Thyroid gland (tissue), 4 donors: ENCODE measurements at regions not wholly inside any gene's neighbourhood (a gene's known extent, or its start where the extent isn't known, plus 50 kb on each side); places are given as distances from the start of the nearest gene placed in this dataset.

ENCODE experiments used
- DNase-seq, 2 donors: peaks; one replicate each; pipeline ENCODE4 v3.0.0-alpha.2; 2019
- H3K27ac ChIP-seq, 3 donors: fragments of 200-600 bp; sonication (generic); 1 replicate in 2 of 3; 2 replicates in 1 of 3; pipeline ENCODE4 v1.5.1; 2016 to 2019; ENCODE audit warnings: mild to moderate bottlenecking in 1 of 3, moderate library complexity in 1 of 3
- H3K27me3 ChIP-seq: fragments of 200-600 bp; sonication (generic); one replicate; pipeline ENCODE4 v1.5.1; 2019
- H3K36me3 ChIP-seq, 2 donors: fragments of 200-600 bp; sonication (generic); one replicate each; pipeline ENCODE4 v1.5.1; 2016 to 2019
- H3K4me1 ChIP-seq, 2 donors: fragments of 200-600 bp; sonication (generic); one replicate each; pipeline ENCODE4 v1.5.1; 2017 to 2019
- H3K4me3 ChIP-seq, 3 donors: fragments of 200-600 bp; sonication (generic); replicated peaks in 1 of 3; 1 replicate in 2 of 3; 2 replicates in 1 of 3; pipeline ENCODE4 v1.5.1; 2016; ENCODE audit warnings: mild to moderate bottlenecking in 1 of 3
- H3K9me3 ChIP-seq: fragments of 200-600 bp; sonication (generic); one replicate; pipeline ENCODE4 v1.5.1; 2017
- CTCF ChIP-seq, 6 experiments: fragments of 200-600 bp in 3 of 6; fragments of 450-650 bp in 3 of 6; sonication (generic) in 3 of 6; IDR thresholded peaks; one replicate each; pipeline ENCODE4 v1.5.1; 2016 to 2019; ENCODE audit warnings: antibody characterized with exemption in 6 of 6, mild to moderate bottlenecking in 2 of 6, inconsistent platforms in 1 of 6, moderate library complexity in 1 of 6
- POLR2A ChIP-seq, 2 donors: fragments of 450-650 bp; IDR thresholded peaks; one replicate each; pipeline ENCODE4 v1.6.1; 2017; ENCODE audit warnings: antibody characterized with exemption in 2 of 2, mild to moderate bottlenecking in 2 of 2, moderate library complexity in 1 of 2
- WGBS, 2 donors: methylation state at CpG; one replicate each; pipeline ENCODE4 v1.1.5; 2017; 5-methylcytosine and 5-hydroxymethylcytosine counted together
- intact Hi-C: fragments of 100-400 bp; cut with DNase I; formaldehyde crosslinking; loops from one replicate; pipeline ENCODE4 v1.15.1; 2023

- H3K4me1 ChIP-seq: no peaks in the 10 kb centered on the region
- 77 to 92% methylated on average over 17 to 18 of the region's 20 CpGs for WGBS, 2 donors
- DNase-seq: no peak
- no peaks in the 10 kb centered on the region for H3K27me3 ChIP-seq
- no peak overlapping the region for H3K4me3 ChIP-seq
- H3K27ac ChIP-seq: no peak overlapping the region
- no peaks in the 10 kb centered on the region for H3K36me3 ChIP-seq
- intact Hi-C loops: no loop called here
- TF ChIP-seq CTCF (IDR thresholded peaks at IDR 0.05): no peak
- TF ChIP-seq POLR2A (IDR thresholded peaks at IDR 0.05): no peak
- H3K9me3 ChIP-seq: no peaks in the 10 kb centered on the region
Measured at GRCh38 chr17:77847221-77848085, 111.0 kb upstream of the TNRC6C start.

- Histone ChIP-seq H3K9me3 (no peaks in the 10 kb centered on the region), H3K4me1 (no peaks in the 10 kb centered on the region), H3K4me3 (no peak overlapping the region), H3K36me3 (no peaks in the 10 kb centered on the region), H3K27me3 (no peaks in the 10 kb centered on the region), H3K27ac (no peak overlapping the region)
- intact Hi-C loops: no loop called here
- DNase-seq: no peak
- WGBS, 2 donors: 89 to 90% methylated on average over 12 of the region's 12 CpGs
- no peak for TF ChIP-seq POLR2A (IDR thresholded peaks at IDR 0.05)
- TF ChIP-seq CTCF (IDR thresholded peaks at IDR 0.05): no peak
Measured at GRCh38 chr17:77848257-77848656, 110.2 kb upstream of the TNRC6C start.

- H3K4me1 ChIP-seq: no peaks in the 10 kb centered on the region
- 91 to 94% methylated on average over 6 of the region's 6 CpGs for WGBS, 2 donors
- H3K36me3 ChIP-seq: no peaks in the 10 kb centered on the region
- intact Hi-C loops: no loop called here
- H3K27me3 ChIP-seq: no peaks in the 10 kb centered on the region
- H3K27ac ChIP-seq: no peak overlapping the region
- H3K9me3 ChIP-seq: no peaks in the 10 kb centered on the region
- TF ChIP-seq POLR2A (IDR thresholded peaks at IDR 0.05): no peak
- no peak for TF ChIP-seq CTCF (IDR thresholded peaks at IDR 0.05)
- H3K4me3 ChIP-seq: no peak overlapping the region
- no peak for DNase-seq
Measured at GRCh38 chr17:77849239-77849638, 109.3 kb upstream of the TNRC6C start.

- Histone ChIP-seq H3K36me3 (no peaks in the 10 kb centered on the region), H3K4me1 (no peaks in the 10 kb centered on the region), H3K9me3 (no peaks in the 10 kb centered on the region), H3K27ac (no peak overlapping the region), H3K27me3 (no peaks in the 10 kb centered on the region), H3K4me3 (no peak overlapping the region)
- DNase-seq: no peak
- intact Hi-C loops: no loop called here
- WGBS, 2 donors: 95 to 98% methylated on average over 5 of the region's 5 CpGs
- TF ChIP-seq POLR2A (IDR thresholded peaks at IDR 0.05): no peak
- TF ChIP-seq CTCF (IDR thresholded peaks at IDR 0.05): no peak
Measured at GRCh38 chr17:77851921-77852320, 106.6 kb upstream of the TNRC6C start.

GRCh38 chr17:77852731-77853130 is 105.8 kb upstream of the TNRC6C start:
- H3K4me3 ChIP-seq: no peak overlapping the region
- H3K9me3 ChIP-seq: no peaks in the 10 kb centered on the region
- intact Hi-C loops: no loop called here
- no peaks in the 10 kb centered on the region for H3K27me3 ChIP-seq
- 87 to 92% methylated on average over 15 to 16 of the region's 16 CpGs for WGBS, 2 donors
- no peak overlapping the region for H3K27ac ChIP-seq
- DNase-seq: no peak
- TF ChIP-seq CTCF (IDR thresholded peaks at IDR 0.05) (no peak), POLR2A (IDR thresholded peaks at IDR 0.05) (no peak)
- H3K4me1 ChIP-seq: no peaks in the 10 kb centered on the region
- H3K36me3 ChIP-seq: no peaks in the 10 kb centered on the region
